D341Med (cell line): ENCODE measurements at regions not wholly inside any gene's neighbourhood (a gene's known extent, or its start where the extent isn't known, plus 50 kb on each side); places are given as distances from the start of the nearest gene placed in this dataset.
"Not testable (repeated sequence)": the region's sequence is repeated elsewhere in the genome, so short reads cannot be mapped to it uniquely, and the experiment has no call there.

Source experiments
- DNase-seq: peaks from one replicate; pipeline ENCODE4 v3.0.0; 2012; ENCODE audit warnings: low spot score

DNA sequence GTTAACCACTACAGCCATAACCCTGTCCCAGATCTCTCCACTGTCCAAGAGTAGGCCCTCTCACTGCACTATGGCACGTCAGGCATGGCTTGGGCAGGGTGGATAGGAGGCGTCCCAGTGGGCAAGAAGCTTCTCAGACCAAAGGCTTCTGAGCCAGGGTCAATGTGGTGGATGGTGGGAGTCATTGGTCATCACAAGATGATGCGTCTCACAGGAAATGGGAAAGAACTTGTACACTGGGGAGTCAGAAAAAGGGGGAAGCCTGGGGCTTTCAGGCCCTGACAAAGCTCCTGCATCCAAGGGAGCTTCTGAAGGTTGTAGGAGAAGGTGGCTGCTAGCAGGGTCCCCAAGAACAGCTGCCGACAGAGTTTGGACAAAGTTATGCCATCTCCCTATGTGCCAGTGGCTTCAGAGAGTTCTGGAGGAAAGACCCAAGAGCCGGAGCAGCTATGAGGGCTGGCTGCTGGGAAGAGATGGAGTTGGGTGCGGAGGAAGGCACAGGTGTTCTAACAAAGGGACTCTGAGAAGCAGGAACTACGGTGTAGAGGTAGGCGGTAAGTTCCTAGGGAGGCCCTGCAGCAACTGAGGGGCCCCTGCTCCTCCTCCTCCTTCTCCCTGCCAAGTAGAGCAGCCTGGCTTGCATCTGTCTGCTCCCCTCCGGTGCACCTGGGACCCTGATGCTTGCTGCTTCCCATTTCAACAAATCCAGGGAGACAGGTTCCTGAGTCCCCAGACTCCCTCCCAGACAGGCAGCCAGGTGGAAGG, 81.1 kb downstream of the ARL6IP4 start:
- no peak for DNase-seq

DNA sequence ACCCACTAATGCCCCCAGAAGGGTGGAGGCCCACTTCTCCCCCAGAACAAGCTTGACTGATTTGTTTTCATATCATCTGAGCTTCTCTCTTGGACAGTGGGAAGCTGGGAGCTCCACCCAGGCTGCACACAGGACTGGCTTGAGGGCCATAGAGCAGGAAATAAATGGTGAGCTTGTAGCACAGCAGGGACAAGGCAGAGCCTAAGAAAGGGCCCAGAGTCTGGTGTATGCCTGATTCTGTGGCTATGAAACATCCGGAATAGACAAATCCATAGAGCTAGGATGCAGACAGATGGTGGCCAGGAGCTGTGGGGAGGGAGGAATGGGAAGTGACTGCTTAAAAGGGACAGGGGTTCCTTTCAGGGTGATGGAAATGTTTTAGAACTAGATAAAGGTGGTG, 79.0 kb downstream of the ARL6IP4 start:
- no peak for DNase-seq

DNA sequence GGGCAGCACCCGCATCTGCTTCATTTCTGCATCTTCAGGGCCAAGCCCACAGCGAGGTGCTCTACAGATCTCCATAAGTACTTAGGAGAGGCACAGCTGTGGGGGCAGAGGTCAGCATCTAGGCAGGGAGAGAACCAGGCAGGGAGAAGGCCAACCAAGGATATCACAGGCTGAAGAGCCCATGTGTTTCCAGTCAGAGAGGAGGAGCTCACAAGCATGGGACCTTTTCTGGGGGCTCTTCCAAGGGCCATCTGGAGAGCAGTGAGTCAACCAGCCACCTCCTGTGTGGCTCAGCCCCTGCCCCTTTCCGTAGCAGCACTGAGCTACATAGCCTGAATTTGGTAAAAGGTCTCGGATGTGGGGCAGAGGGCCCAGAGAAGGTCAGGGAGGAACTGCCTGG, 78.5 kb downstream of the ARL6IP4 start:
- DNase-seq = no peak

DNA sequence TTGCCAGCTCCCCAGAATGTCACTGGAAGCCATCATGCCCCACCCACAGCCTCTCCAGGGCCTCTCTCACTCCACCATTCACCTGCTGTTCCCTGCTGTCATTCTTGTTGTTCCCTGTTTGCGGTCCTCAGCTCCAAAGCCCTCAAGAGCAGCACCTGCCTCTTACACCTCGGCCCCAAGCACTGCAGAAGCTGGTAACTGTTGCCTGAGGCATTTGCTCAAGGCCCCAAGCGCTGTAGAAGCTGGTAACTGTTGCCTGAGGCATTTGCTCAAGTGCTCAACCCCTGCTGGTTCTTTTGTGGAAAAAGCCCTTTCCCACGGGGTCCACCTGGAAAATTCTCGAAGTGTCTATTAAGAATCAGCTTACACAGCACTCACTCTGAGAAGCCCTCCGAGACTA, 78.0 kb downstream of the ARL6IP4 start:
- no peak for DNase-seq

DNA sequence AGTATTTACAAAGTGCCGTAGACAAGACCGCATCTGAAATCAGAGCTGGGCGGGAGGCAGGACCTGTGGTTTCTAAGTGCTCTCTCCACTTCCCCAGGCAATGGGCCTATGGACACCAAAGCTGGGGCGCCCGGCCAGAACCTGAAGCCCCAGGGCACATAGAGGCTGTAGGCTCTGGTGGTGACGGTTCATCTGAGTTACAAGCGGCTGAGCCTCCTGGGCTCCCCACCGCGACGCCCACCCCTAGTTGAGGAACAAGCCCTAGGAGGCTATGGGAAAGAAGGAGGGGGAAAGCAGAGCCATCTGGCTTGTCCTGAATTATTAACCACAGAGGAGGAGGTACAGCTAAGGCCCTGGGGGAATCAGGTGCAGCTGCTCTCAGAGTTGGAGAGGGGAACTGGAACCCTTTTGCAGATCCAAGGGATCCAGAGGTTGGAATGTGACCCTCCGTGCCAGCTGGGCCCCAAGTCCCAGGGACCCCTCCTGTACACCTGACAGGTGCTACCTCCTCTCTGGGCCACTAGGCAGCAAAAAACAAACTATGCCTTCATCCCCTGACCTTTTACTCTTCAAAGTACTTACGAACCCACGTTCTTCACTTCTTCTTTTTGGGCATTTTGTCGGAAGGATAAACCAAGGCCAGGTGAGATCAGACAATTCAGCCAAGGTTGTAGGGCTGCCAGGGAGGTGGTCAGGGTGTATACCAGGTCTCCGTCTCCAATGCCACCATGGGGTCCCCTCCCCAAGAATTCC, 77.2 kb downstream of the ARL6IP4 start:
- DNase-seq = peak; percentile 73

DNA sequence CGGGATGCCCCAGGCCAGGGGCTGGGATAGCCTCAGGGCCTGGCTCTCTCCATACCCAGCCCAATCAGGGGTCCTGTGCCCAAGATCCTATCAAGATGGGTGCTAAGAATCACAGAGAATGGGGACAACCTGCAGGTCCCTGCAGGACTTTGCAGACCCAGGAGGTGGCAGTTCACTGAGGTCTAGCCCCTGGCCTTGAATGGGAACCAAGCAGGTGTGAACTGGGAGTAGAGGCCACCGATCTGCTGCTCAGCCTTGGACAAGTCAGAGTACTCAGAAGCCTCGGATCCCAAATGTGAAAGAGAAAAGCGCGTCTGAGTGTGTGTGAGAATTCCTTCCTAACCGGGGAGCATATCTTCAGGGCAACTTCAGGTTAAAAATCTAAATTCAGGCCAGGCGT, 76.2 kb downstream of the ARL6IP4 start:
- DNase-seq = no peak

DNA sequence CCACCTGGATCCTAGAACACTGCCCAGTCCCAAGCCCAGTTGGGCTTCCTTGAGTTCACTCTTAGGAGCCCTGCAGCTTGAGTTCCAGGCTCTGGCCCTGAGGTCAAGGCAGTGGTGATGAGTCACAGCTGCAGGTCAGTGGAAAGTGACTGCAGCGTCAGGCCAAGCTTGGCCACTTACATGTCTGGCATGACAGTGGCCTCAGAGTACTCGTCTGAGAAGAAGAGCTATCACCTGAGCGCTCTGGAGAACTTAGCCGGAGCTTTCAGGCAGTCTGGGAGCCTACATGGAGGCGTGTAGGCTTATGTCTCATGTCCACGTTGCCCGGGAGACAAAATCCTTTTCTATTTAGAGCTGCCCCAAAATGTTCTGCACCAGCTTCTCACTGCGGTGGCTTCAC, 75.6 kb downstream of the ARL6IP4 start:
- DNase-seq = no peak

DNA sequence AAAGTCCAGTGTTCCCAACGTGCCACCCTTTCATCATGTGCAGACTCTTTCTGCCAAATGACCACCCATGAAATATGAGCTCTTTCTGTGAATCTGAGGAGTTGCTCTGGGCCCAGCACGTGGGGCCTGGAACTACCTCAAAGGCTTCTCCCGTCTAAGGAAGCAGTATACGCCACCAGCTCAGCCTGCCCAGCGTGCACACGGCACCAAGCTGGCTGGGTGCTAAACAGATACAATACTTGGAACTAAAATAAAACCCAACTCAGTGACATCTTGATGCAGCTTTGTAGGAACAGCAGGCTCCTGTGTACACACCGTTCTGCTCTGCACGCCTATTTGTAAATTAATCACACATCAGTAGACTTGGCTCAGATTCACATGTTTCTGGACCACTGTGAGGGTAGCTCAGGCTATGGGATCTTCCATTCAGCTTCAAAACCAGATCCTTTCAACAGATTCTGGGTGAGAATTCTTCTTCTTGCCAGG, 74.8 kb downstream of the ARL6IP4 start:
- DNase-seq = no peak

DNA sequence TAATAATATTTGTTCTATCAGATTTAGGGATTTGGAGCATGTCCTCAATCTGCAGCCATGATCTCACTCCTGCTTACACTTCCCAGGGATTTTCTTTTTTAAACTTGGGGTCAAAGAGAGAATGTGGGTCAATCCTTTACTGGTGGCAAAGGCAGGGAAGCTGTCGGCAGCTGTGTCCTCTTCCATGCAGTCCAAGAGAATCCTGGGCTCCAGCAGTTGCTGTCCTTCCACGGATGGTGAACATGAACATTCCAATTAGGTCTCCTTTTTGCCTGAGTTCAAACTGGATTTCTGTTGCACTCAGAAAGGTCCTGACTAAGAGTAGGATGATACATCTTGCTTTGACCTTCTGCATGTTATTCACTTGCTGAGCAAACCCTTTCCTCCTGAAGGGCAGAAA, 73.9 kb downstream of the ARL6IP4 start:
- no peak for DNase-seq

DNA sequence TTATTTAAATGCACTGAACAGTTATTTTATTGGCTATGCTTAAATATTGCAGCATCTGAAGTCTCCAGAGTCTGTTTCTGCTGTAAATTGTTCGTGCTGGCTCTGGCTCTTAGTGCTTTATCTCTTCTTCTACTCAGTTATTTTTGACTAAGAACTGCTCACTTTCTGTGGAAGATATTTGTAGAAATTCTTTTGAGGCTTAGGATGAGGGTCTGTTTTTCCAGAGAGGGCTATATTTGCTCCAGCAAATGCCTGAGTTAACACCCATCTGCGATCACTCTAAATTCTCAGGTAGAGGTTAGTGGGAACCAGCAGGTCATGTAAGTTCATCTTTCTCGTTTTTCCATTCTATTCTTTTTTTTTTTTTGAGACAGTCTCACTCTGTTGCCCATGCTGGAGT, 71.1 kb downstream of the ARL6IP4 start:
- DNase-seq = no peak

DNA sequence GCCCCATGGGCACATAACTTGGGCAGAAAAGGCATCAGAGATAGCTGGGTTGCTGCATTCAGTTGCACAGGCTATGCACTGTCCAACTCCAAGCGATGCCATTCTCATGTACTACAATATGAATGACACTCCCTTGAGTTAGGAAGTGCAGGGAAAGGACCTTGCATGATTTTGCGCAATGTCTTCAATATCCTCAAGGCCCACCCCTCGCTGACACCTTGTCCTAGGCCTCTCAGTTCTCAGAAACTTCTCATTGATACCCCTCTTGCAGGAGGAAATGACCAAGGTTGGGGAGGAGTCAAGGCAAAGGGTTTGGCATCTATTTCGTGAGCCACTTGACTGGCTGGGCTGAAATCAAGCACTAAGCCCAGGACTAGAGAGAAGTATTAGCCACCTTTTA, 70.4 kb downstream of the ARL6IP4 start:
- DNase-seq = no peak

DNA sequence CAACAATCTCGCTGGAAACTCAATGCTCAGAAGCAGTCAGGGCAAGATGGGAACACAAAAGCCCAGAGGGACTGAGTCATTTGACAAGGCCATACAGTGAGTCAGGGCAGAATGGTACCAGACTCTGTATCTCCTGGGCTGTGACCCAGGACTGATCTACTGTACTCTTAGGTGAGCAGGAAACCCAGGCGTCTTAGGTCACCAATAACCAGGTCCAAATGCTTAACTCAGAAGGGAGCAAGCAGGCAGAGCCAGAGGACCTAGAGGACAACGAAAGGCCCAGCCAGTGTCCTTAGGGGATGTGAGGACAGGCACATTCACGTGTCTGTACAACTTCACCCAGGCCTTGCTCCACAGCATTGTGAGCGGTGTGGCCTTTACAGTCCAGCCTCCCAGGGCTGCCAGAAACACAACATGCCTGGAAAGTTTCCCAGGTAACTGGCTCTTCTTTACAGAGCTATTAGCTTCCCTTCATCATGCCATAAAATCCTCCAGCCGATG, 69.9 kb downstream of the ARL6IP4 start:
- no peak for DNase-seq

DNA sequence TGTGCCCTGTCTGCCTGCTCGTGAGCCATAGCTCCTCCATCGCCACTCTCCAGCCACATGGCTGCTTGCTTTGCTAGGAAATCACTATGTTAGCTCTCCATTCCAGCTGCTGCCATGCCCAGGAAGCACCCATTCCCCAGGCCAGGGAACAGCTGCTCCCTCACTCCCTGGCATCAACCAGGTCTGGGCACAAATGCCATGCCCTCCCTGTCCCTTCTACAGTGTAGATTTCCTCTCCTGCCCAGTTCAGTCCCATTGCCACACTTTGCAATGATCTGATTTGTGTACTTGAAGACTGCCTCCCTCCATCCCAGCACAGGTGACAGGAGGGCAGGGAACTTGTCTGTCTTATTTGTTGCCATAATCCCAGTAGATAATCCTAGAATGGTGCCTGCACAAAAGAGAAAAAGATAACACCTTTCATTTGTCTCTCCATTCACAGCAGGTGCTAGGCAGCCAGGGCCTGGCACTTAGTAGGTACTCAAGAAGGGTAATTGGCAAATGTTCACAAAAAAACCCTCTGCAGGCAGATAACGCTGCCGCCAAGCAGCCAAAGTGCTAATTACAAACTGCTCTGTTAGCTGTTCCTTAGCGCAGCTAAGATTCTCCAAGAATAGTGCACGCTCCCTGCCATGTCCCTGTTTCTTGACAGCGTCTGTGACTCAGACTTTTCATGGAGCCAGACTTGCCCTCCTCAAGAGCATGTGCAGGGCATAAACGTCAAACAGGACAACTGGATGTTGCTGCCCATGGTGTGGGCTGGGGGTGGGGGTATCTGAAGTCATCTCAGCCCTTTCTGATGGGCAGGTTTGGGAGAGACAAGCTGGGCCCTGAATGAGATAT, 69.1 kb downstream of the ARL6IP4 start:
- no peak for DNase-seq

DNA sequence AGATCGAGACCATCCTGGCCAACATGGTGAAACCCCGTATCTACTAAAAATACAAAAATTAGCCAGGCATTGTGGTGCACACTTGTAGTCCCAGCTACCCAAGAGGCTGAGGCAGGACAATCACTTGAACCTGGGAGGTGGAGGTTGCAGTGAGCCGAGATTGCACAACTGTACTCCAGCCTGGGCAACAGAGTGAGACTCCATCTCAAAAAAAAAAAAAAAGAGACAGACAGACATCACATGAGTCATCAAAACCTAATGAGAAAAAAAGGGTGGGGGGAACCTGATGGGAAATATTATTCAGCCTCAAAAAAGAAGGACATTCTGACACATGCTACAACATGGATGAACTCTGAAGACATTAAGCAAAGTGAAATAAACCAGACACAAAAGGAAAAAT, 67.4 kb downstream of the ARL6IP4 start:
- not testable (repeated sequence) for DNase-seq

DNA sequence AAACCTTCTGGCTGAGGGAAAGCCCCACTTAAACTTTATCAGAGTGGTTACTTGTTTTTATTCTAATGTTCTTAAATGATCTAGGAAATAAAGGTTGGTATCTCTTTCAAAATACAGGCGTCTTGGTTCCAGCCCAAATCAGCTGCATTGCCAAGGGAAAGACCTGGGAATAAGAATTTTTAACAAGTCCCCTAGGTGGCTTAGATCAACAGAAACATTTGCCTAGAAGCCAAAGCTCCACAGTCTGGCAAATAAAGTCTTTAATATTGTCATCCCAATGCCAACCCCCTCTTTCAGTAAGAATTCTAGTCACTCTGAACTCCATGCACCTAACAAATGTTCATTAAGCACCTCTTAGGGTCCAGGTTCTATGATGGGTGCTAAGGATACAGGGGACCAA, 66.8 kb downstream of the ARL6IP4 start:
- no peak for DNase-seq

DNA sequence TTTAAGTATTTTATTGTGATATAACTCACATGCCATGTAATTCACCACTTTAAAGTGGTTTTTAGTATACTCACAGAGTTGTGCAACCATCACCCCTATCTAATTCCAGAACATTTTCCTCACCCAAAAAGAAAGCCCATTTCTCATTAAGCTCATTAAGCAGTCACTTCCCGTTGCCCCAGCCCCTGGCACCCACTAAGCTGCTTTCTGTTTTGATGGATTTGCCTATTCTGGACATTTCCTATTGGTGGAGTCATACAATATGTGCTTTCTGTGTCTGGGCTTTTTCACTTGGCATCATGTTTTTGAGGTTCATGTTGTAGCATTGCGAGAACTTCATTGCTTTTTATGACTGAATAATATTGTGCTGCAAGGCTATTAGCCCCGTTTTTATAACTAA, 66.0 kb downstream of the ARL6IP4 start:
- DNase-seq = no peak

DNA sequence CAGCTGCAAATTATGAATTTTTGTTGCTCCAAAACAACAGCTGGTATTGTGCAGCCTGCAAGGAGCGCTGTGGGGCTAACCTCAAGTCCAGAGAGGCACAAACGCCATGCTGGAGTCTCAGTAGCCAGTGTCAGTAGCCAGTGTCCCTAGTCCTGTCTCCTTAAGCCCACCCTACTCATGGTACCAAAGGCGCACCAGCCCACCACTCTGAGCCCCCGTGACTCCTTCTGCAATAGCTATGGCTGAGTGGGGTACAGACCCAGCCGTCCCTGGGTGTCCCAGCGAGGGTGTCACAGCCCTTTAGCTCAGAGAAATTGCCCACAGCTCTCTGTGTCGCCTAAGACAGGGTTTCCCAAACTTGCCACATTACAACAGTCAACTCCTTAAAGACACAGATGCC, 65.2 kb downstream of the ARL6IP4 start:
- DNase-seq = no peak

DNA sequence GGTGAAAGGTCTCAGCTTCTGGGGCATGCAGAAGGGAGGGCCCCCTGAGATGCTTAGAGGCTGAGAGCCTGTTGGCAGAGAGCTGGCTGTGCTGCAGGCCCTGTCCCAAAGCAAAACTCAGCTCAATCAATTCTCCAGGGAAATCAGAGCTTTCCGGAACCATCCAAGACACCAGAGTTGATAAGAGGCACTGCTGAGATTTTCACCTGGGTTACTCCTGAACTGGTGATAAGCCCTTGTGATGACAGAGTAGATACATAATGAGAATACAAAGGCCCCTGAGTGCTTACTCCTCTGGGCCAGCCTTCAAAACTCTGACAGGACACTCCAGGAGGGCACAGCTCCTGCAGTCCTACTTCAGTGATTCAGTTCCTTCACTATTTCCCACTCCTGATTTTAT, 63.9 kb downstream of the ARL6IP4 start:
- no peak for DNase-seq

DNA sequence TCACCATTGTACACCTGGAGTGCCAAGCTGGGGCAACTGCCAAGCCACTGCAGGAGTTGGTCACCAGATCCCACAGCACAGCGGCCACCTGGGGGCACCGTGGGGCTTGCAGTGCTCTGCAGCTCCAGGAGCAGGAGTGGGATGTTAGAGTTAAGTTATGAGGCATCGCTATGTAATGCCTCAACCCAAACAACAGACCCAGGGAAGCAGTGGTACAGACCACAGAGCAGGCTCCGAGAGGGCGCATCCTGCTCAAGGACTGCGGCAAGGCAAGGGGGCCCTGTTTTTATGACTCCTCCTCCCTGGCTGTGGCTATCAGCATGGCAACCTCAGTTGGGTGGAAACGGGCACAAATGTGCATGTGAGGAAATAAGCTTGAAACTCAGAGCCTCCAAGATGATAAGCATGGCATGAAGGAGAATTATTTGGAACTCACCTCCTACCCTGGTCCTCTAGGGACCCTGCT, 63.1 kb downstream of the ARL6IP4 start:
- peak; percentile 82 for DNase-seq

DNA sequence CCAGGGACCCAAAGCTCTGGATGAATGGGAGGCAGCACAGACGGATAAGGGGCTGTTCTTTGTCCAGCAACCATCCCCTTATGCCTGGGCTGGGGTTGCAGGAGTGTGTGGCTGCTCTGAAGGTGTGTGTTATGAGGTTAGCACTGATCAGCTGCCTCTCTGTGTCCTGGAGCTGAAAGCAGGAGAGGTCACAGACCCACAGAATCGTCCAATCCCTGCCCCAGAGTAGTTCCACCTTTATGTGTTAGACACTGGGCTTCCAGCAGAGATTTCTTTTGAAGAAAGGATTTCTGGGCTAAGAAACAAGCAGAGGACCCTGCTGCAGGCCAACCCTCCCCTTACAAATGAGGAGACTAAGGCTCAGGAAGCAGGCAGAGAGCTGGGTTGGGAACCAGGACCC, 62.4 kb downstream of the ARL6IP4 start:
- no peak for DNase-seq

DNA sequence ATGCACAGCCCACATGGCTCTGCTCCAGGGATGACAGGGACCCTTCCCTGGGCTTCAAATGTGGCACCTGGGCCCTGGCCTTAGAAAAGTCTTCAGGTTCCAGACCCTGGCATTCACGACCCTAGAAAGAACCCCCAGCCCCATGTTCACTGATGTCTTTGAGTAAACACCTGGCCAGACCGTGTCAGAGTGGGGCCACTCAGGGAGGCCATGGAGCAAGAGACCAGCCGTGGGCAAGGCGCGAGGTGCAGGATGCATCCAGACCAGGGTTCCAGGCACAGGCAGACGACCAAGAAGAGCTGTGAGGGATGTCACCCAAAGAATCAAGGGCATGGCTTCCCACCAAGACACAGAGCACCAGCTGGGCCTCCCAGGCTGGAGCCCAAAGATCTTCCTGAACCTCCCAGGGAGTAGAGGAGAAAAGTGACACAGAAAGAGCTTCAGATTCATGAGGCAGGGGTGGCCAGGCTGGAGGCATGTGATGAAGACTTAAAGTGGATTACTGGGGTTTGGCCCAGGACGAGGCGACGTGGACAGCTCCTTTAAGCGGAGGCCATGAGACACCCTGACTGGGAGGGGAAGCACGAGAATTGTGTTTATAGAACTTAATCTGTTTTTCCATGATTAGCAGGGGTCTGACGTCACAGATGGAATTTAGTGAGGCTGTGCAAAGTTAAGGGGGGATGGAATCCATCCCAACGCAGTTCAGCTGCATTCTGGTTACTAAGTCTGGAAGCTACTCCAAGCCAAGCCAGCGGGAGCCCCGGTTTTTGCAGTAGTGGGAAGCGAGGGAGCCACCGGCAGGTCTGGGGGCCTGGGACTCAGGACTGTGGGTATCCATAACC, 61.6 kb downstream of the ARL6IP4 start:
- DNase-seq = no peak
